Karpas-422 (cell line): ENCODE measurements at regions not wholly inside any gene's neighbourhood (a gene's known extent, or its start where the extent isn't known, plus 50 kb on each side); places are given as distances from the start of the nearest gene placed in this dataset.

Experiments used
- DNase-seq: peaks from one replicate; pipeline ENCODE4 v3.0.0-alpha.2; 2015
- H2AFZ ChIP-seq: fragments of 200-600 bp; sonication (generic); 2 replicates; pipeline ENCODE4 v1.6.1; 2014; ENCODE audit warnings: antibody characterized with exemption, low read length, mixed read lengths
- H3K27ac ChIP-seq: fragments of 200-600 bp; sonication (generic); 2 replicates; pipeline ENCODE4 v1.5.1; 2014; ENCODE audit warnings: mild to moderate bottlenecking, low read length, moderate library complexity
- H3K27me3 ChIP-seq: fragments of 200-600 bp; sonication (generic); 2 replicates; pipeline ENCODE4 v1.6.1; 2014; ENCODE audit warnings: low read length, mixed read lengths
- H3K36me3 ChIP-seq: fragments of 200-600 bp; sonication (generic); 2 replicates; pipeline ENCODE4 v1.6.1; 2014; ENCODE audit warnings: low read length, mixed read lengths; ENCODE audit not compliant: insufficient read depth
- H3K4me1 ChIP-seq: fragments of 200-600 bp; sonication (generic); 2 replicates; pipeline ENCODE4 v1.6.1; 2014; ENCODE audit warnings: mild to moderate bottlenecking, low read length, mixed read lengths
- H3K4me2 ChIP-seq: fragments of 200-600 bp; sonication (generic); 2 replicates; pipeline ENCODE4 v1.6.1; 2014; ENCODE audit warnings: low read length, low read depth, mild to moderate bottlenecking; ENCODE audit not compliant: poor library complexity, severe bottlenecking
- H3K4me3 ChIP-seq: fragments of 200-600 bp; sonication (generic); 2 replicates; pipeline ENCODE4 v1.5.1; 2014; ENCODE audit warnings: mild to moderate bottlenecking, antibody characterized with exemption, low read length, mixed read lengths
- H3K79me2 ChIP-seq: fragments of 200-600 bp; sonication (generic); 2 replicates; pipeline ENCODE4 v1.6.1; 2014; ENCODE audit warnings: mild to moderate bottlenecking, low read length, mixed read lengths
- H3K9ac ChIP-seq: fragments of 200-600 bp; sonication (generic); 2 replicates; pipeline ENCODE4 v1.6.0; 2014; ENCODE audit warnings: low read length
- H3K9me2 ChIP-seq: fragments of 200-600 bp; sonication (generic), shearing (Covaris generic); replicated peaks from 2 replicates; pipeline ENCODE4 v1.6.0; 2014; ENCODE audit warnings: mild to moderate bottlenecking, low read length, moderate library complexity; ENCODE audit not compliant: insufficient read depth
- H3K9me3 ChIP-seq: fragments of 300-700, 200-600 bp; sonication (generic); 2 replicates; pipeline ENCODE4 v1.6.1; 2014; ENCODE audit warnings: low read length, mixed read lengths
- H4K20me1 ChIP-seq: fragments of 200-600 bp; sonication (generic); 2 replicates; pipeline ENCODE4 v1.6.1; 2014; ENCODE audit warnings: mild to moderate bottlenecking, antibody characterized with exemption, low read length, low read depth; ENCODE audit not compliant: insufficient read depth

- Histone ChIP-seq H3K4me2 (no peak overlapping the region), H3K4me3 (no peak overlapping the region), H3K4me1 (no peaks in the 10 kb centered on the region), H3K9ac (no peak overlapping the region), H3K9me2 (no peaks in the 10 kb centered on the region), H3K79me2 (no peaks in the 10 kb centered on the region), H3K27ac (no peak overlapping the region), H3K27me3 (no peaks in the 10 kb centered on the region), H2AFZ (no peak overlapping the region), H3K36me3 (no peaks in the 10 kb centered on the region), H3K9me3 (no peaks in the 10 kb centered on the region), H4K20me1 (0 out of 2 replicates have a peak, but pooled peaks cover 3% of the 10 kb centered on the region)
- DNase-seq: no peak
Measured at GRCh38 chr13:26498656-26499601, 58.6 kb upstream of the WASF3 start.

GRCh38 chr13:26500618-26501320 lies 56.7 kb upstream of the WASF3 start:
- Histone ChIP-seq H3K27me3 (no peaks in the 10 kb centered on the region), H2AFZ (no peak overlapping the region), H3K9ac (no peak overlapping the region), H3K4me1 (no peaks in the 10 kb centered on the region), H3K9me2 (no peaks in the 10 kb centered on the region), H3K36me3 (no peaks in the 10 kb centered on the region), H3K27ac (no peak overlapping the region), H3K9me3 (no peaks in the 10 kb centered on the region), H3K79me2 (no peaks in the 10 kb centered on the region), H3K4me3 (no peak overlapping the region), H3K4me2 (no peak overlapping the region), H4K20me1 (0 out of 2 replicates have a peak, but pooled peaks cover 3% of the 10 kb centered on the region)
- DNase-seq: no peak

GRCh38 chr13:26501641-26502040 lies 55.8 kb upstream of the WASF3 start:
- Histone ChIP-seq H3K79me2 (no peaks in the 10 kb centered on the region), H3K27me3 (no peaks in the 10 kb centered on the region), H4K20me1 (0 out of 2 replicates have a peak, but pooled peaks cover 3% of the 10 kb centered on the region), H3K4me2 (no peak overlapping the region), H2AFZ (no peak overlapping the region), H3K36me3 (no peaks in the 10 kb centered on the region), H3K4me3 (no peak overlapping the region), H3K9me2 (no peaks in the 10 kb centered on the region), H3K9me3 (no peaks in the 10 kb centered on the region), H3K4me1 (no peaks in the 10 kb centered on the region), H3K27ac (no peak overlapping the region), H3K9ac (no peak overlapping the region)
- no peak for DNase-seq

GRCh38 chr13:26502826-26503225 lies 54.7 kb upstream of the WASF3 start:
- no peak for DNase-seq
- no peak overlapping the region for H3K27ac ChIP-seq
- no peaks in the 10 kb centered on the region for H3K79me2 ChIP-seq
- no peak overlapping the region for H3K9ac ChIP-seq
- no peak overlapping the region for H3K4me2 ChIP-seq
- no peaks in the 10 kb centered on the region for H3K27me3 ChIP-seq
- H3K36me3 ChIP-seq: no peaks in the 10 kb centered on the region
- H4K20me1 ChIP-seq: no peaks in the 10 kb centered on the region
- no peaks in the 10 kb centered on the region for H3K9me3 ChIP-seq
- no peaks in the 10 kb centered on the region for H3K4me1 ChIP-seq
- H3K9me2 ChIP-seq: no peaks in the 10 kb centered on the region
- no peak overlapping the region for H3K4me3 ChIP-seq
- no peak overlapping the region for H2AFZ ChIP-seq

- Histone ChIP-seq H3K27ac (no peak overlapping the region), H4K20me1 (no peaks in the 10 kb centered on the region), H3K27me3 (no peaks in the 10 kb centered on the region), H3K9ac (no peak overlapping the region), H3K4me1 (no peaks in the 10 kb centered on the region), H3K9me3 (no peaks in the 10 kb centered on the region), H3K4me2 (no peak overlapping the region), H2AFZ (no peak overlapping the region), H3K4me3 (no peak overlapping the region), H3K9me2 (no peaks in the 10 kb centered on the region), H3K79me2 (no peaks in the 10 kb centered on the region), H3K36me3 (no peaks in the 10 kb centered on the region)
- DNase-seq: no peak
Measured at GRCh38 chr13:26503826-26504594, 53.5 kb upstream of the WASF3 start.
